HFFc6 (cell line): ENCODE measurements at regions not wholly inside any gene's neighbourhood (a gene's known extent, or its start where the extent isn't known, plus 50 kb on each side); places are given as distances from the start of the nearest gene placed in this dataset.

Experiments used
- DNase-seq: peaks from one replicate; pipeline ENCODE4 v3.0.0-alpha.2; 2018
- H3K27ac Mint-ChIP-seq: 2 replicates; pipeline ENCODE4 v1.8.0; 2020; ENCODE audit warnings: mild to moderate bottlenecking, mixed read lengths
- H3K27me3 Mint-ChIP-seq: 2 replicates; pipeline ENCODE4 v1.8.0; 2021; ENCODE audit warnings: mild to moderate bottlenecking, moderate library complexity, mixed read lengths; ENCODE audit not compliant: insufficient read depth
- H3K36me3 Mint-ChIP-seq: 2 replicates; pipeline ENCODE4 v1.8.0; 2021; ENCODE audit warnings: low read depth, mixed read lengths
- H3K4me1 Mint-ChIP-seq: 2 replicates; pipeline ENCODE4 v1.8.0; 2020; ENCODE audit warnings: low read depth, mixed read lengths
- H3K4me3 Mint-ChIP-seq: 2 replicates; pipeline ENCODE4 v1.8.0; 2020; ENCODE audit warnings: mild to moderate bottlenecking, moderate library complexity, mixed read lengths
- H3K9me3 Mint-ChIP-seq: 2 replicates; pipeline ENCODE4 v1.8.0; 2020; ENCODE audit warnings: mild to moderate bottlenecking, mixed read lengths
- CTCF ChIP-seq: fragments of 200-600 bp; sonication (generic); IDR thresholded peaks from 2 replicates; pipeline ENCODE4 v1.5.0; 2021; ENCODE audit warnings: antibody characterized with exemption, mild to moderate bottlenecking

- Mint-ChIP-seq H3K27ac (no peak overlapping the region), H3K36me3 (no peaks in the 10 kb centered on the region), H3K9me3 (peaks cover 7% of the 10 kb centered on the region), H3K27me3 (no peaks in the 10 kb centered on the region), H3K4me1 (no peaks in the 10 kb centered on the region), H3K4me3 (no peak overlapping the region)
- DNase-seq: no peak
- TF ChIP-seq CTCF: no peak
These were observed 325.0 kb downstream of the FBXO8 start for GRCh38 chr4:173958445-173958844.

- no peaks in the 10 kb centered on the region for H3K36me3 Mint-ChIP-seq
- H3K9me3 Mint-ChIP-seq: no peaks in the 10 kb centered on the region; the same call in 1 of the 2 replicates
- no peaks in the 10 kb centered on the region for H3K27me3 Mint-ChIP-seq
- no peaks in the 10 kb centered on the region for H3K4me1 Mint-ChIP-seq
- H3K4me3 Mint-ChIP-seq: no peak overlapping the region
- no peak overlapping the region for H3K27ac Mint-ChIP-seq
- no peak for DNase-seq
- TF ChIP-seq CTCF: no peak
These were observed 339.9 kb downstream of the FBXO8 start for GRCh38 chr4:173943547-173943946.

- H3K36me3 Mint-ChIP-seq: no peaks in the 10 kb centered on the region
- DNase-seq: no peak
- H3K4me1 Mint-ChIP-seq: no peaks in the 10 kb centered on the region
- H3K4me3 Mint-ChIP-seq: no peak overlapping the region
- no peak overlapping the region for H3K27ac Mint-ChIP-seq
- H3K27me3 Mint-ChIP-seq: peaks cover 2% of the 10 kb centered on the region; the same call in 1 of the 2 replicates
- peaks cover 4% of the 10 kb centered on the region; the same call in 1 of the 2 replicates for H3K9me3 Mint-ChIP-seq
- no peak for TF ChIP-seq CTCF
These were observed 343.3 kb downstream of the FBXO8 start for GRCh38 chr4:173940146-173940545.

- Mint-ChIP-seq H3K36me3 (no peaks in the 10 kb centered on the region), H3K27me3 (peaks cover 2% of the 10 kb centered on the region; the same call in 1 of the 2 replicates), H3K9me3 (peaks cover 4% of the 10 kb centered on the region; the same call in 1 of the 2 replicates), H3K4me3 (no peak overlapping the region), H3K27ac (no peak overlapping the region; the same call in 1 of the 2 replicates), H3K4me1 (no peaks in the 10 kb centered on the region)
- TF ChIP-seq CTCF: no peak
- DNase-seq: no peak
These were observed 345.7 kb downstream of the FBXO8 start for GRCh38 chr4:173937631-173938270.

GRCh38 chr4:173936861-173937260, 346.6 kb downstream of the FBXO8 start:
- Mint-ChIP-seq H3K36me3 (no peaks in the 10 kb centered on the region), H3K9me3 (peaks cover 6% of the 10 kb centered on the region), H3K27ac (no peak overlapping the region), H3K4me1 (no peaks in the 10 kb centered on the region), H3K4me3 (no peak overlapping the region), H3K27me3 (peaks cover 2% of the 10 kb centered on the region; the same call in 1 of the 2 replicates)
- DNase-seq: no peak
- no peak for TF ChIP-seq CTCF
